Hepatocyte (in vitro differentiated cells): ENCODE measurements at regions not wholly inside any gene's neighbourhood (a gene's known extent, or its start where the extent isn't known, plus 50 kb on each side); places are given as distances from the start of the nearest gene placed in this dataset.

Experiments
- CTCF ChIP-seq: fragments of 200-600 bp; sonication (generic); IDR thresholded peaks from 2 replicates; pipeline ENCODE4 v1.5.1; 2016; ENCODE audit warnings: antibody characterized with exemption, mild to moderate bottlenecking; ENCODE audit not compliant: poor library complexity
- EZH2 ChIP-seq: fragments of 200-600 bp; sonication (generic); IDR thresholded peaks from 2 replicates; pipeline ENCODE4 v1.6.1; 2016; ENCODE audit warnings: antibody characterized with exemption, mild to moderate bottlenecking, borderline replicate concordance

- TF ChIP-seq CTCF = no peak
- no peak for TF ChIP-seq EZH2
Measured at GRCh38 chrX:99795495-99795894, 614.6 kb downstream of the PCDH19 start.
